Fibroblast of skin of back (primary cell): ENCODE measurements at regions not wholly inside any gene's neighbourhood (a gene's known extent, or its start where the extent isn't known, plus 50 kb on each side); places are given as distances from the start of the nearest gene placed in this dataset.

Experiments used
- DNase-seq: peaks from one replicate; pipeline ENCODE4 v3.0.0-alpha.2; 2013

GRCh38 chr13:50197705-50198104 lies 182.5 kb downstream of the KCNRG start:
- DNase-seq = peak; percentile 25

DNA sequence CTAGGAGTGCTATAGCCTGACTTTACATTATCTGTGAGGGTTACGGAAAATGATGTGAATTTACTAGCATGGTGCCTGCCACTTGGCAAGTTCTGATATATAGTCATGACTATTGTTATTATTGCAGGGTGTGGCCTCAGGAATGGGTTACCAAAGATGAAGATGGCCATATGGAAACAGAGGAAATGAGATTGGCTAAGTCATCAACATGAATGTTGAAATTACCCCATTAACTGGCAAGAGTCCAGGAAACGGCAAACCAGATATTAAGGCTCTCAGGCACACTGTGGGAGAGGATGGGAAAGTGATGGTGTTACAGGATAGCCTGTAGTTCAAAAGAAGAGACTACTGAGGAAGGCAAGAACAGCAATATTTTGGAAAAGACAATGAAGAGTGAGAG lies 183.3 kb downstream of the KCNRG start:
- peak; percentile 58 for DNase-seq

DNA sequence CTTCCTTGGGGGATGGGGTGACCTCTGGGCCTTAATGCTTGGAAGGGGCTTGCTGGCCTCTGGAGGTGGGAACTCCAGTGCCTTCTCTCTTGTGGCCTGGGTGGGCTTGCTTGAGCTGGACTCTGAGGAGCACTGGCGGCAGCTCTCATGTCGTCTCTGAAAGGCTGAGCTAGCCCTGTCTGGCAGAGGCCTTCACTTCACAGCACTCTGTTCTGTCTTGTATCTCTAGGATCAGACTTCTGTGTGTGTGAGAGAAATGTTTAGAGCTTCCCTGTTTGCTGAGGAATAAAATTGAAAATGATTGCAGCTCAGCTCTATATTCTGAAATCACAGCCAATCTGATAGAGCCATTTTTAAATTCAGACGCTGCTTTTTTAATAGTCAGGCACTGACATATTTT lies 185.3 kb downstream of the KCNRG start:
- DNase-seq = no peak

DNA sequence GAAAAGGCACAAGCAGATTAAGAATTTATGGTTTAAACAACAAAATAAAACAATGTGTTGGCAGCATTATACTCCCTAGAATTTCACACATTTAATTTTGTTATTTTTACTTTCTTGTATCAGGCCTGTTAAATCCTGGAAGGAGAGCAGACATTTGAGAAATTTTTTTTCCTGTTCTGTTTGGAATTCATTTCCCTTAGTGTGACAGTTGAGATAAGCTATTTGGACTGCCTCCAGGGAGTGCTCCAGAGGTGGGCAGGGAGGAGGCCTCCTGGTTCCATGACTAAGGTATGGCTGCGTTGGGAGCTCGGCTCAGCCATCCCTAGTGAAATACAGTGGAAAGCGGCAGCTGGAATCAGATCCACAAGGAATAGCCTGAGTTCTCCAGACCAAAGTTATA lies 185.7 kb downstream of the KCNRG start:
- DNase-seq = peak; percentile 30

- DNase-seq = no peak
Observed at GRCh38 chr13:50202485-50202884, 187.2 kb downstream of the KCNRG start.

DNA sequence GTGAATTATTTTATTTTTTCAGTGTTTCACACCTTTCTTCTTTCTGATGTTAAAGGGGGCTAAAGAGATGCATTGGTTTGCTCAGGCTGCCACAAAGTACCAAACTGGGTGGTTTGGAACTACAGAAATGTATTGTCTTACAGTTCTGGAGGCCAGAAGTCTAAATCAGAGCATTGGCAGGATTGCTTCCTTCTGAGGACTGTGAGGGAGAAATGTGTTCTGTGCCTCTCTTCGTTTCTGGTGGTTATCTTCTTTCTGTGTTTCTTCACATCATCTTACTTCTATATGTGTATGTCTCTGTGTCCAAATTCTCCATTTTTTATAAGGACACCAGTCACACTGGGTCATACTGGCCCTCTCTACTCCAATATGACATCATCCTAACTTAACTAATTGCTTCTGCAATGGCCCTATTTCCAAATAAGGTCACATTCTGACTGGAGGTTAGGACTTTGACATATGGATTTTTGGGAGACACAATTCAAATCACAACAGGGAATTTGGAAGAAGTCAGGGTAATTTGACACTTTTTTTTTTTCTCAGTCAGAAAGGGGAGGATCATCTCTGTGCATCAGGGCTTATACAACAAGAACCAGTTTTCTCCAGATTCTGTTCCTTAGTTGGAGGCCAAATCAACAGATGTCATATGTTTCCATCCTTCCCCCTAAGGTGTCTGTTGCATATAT lies 188.2 kb downstream of the KCNRG start:
- peak; percentile 34 for DNase-seq

GRCh38 chr13:50205581-50205980 lies 190.3 kb downstream of the KCNRG start:
- DNase-seq = no peak

DNA sequence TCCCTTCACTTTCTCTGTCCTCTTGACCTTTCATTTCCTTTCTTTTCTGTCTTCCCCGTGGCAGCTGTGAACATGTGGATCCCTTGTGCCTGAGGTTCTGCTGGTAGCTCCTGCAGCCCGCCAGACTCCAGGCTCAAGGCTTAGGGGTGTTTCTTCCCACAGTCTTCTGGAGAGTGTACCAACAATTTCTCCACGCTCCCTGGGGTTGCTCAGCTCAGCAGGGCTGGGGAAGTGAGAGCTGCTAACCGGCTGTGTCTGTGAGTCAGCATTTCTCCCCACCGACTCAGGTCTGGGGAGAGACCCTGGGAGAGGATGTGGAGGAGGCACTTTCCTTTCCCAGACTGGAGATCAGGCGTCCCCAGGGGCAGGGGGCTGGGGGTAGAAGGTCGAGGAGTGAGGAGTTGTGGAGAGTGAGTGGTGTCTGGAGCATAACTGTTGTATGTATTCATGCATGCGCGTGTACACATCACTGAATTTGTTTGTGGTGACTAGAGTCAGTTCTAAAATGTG lies 193.6 kb downstream of the KCNRG start:
- peak; percentile 95 for DNase-seq

- DNase-seq = peak; percentile 47
Observed at GRCh38 chr13:50209631-50210030, 194.4 kb downstream of the KCNRG start.

- DNase-seq = no peak
Observed at GRCh38 chr13:50213526-50213925, 198.3 kb downstream of the KCNRG start.

DNA sequence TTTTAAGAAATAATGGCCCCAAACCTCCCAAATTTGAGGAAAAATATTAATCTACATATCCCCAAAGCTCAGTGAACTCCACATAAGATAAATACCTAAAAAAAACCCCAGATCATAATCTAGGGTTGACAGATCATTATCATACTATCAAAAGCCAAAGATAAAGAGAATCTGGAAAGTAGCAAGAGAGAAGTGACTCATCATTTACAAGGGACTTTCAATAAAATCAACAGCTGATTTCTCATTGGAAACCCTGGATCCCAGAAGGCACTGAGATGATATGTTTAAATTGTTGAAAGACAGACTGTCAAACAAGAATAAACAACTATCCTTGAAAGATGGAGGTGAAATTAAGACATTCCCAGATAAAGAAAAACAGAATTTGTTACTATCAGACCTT lies 199.3 kb downstream of the KCNRG start:
- DNase-seq = no peak

DNA sequence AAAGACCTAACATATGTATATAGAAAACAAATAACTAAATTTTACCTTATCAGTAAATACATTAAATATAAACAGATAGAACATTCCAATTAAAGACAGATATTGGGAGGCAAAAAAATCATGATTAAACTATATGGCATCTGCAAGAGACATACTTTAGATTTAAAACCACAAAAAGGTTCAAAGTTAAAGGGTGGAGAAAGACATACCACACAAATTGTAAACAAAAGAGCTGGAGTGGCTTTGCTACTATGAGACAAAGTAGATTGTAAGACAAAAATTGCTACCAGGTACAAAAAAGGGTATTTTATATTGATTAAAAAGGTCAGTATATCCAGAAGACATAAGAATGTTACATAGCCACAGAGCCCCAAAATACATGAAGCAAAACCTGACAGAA lies 200.2 kb downstream of the KCNRG start:
- DNase-seq = no peak

DNA sequence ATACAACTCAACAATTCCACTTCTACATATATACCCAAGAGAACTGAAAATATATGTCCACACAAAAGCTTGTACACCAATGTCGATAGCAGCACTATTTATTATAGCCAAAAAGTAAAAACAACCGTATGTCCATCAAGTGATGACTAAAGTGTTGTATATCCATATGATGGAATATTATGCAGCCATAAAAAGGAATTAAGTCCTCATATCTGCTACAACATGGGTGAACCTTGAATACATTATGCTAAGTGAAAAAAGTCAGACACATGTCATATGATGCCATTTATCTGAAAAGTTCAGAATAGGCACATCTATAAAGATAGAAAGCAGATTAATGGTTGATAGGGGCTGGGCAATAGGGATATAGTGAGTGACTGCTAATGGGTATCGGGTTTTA lies 204.5 kb downstream of the KCNRG start:
- DNase-seq = no peak

DNA sequence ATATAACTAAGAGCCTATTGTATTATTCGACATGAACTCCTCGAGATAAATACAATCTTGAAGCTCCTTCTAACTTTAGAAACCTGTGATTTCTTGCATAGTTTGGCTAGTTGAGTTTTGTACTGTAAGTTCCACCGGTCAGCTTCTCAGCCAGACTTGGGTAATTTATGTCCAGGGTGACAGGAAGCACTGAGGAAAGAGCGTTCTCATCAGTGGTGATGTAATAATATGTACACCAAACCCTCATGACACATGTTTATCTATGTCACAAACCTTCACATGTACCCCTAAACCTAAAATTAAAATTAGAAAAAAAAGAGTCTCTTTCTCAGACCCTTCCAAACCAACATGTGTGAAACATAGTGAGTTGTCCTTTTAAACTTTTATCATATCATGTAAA lies 205.7 kb downstream of the KCNRG start:
- no peak for DNase-seq

- DNase-seq = no peak
Observed at GRCh38 chr13:50222569-50223332, 207.5 kb downstream of the KCNRG start.

DNA sequence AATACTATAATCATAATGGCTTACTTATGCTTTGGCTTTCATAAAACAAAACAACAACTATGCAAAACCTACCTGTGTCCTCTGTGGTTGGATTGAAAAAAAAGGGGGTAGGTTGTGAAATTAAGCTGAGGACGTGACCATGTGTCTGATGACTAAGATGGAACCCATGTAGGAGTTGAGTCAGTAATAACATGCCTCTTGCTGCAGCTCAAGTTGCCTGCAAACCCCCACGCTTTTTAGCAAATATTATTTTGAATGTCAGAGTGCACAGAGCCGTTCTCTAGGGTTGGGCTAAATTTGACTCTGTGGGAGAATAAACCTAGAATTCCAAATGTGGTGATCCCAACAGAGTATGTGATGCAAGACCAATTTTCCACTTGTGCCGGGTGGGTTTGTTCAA lies 209.3 kb downstream of the KCNRG start:
- peak; percentile 61 for DNase-seq

DNA sequence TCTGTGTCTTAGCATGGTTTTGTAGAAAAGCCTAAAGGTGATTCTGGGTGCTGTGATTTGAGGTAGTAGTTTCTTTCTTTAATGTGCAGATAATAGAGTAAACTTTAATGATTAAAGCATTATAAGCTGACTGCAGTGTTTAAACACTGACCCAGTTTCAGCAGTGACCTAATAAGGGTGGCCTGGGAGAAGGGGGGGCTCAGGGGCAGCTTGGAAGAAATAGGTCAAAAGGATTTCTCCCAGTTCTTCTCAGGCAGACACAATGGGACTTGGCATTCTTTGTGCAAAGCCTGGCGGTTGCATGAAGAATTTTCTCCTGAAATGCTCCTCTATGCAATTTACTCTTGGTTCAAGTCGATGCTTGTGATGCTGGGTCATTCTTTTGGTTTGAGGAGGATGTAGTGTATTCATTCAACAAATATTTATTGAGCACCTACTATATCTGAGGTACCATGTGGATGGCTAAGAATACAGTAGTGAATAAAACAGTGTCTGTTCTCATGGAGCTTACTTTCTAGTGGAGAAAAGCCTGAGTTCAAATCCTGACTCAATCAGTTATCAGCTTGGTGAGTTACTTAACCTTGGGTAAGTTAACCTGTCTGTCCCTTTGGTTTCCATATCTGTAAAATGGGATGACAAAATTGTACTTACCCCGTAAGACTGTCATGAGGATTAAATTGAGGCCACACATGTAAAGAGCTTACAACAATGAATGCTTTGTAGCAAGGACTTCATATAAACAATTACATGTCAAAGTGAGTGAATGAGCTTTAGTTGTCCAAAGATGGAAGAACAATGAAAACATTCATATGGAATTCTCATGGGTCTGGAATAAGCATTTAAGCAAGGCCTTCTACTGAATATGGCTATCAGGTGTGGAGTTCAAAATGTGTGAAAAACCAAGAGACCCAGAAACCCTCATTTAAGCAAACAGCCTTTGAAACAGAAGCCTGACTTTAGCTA lies 210.2 kb downstream of the KCNRG start:
- DNase-seq = no peak

DNA sequence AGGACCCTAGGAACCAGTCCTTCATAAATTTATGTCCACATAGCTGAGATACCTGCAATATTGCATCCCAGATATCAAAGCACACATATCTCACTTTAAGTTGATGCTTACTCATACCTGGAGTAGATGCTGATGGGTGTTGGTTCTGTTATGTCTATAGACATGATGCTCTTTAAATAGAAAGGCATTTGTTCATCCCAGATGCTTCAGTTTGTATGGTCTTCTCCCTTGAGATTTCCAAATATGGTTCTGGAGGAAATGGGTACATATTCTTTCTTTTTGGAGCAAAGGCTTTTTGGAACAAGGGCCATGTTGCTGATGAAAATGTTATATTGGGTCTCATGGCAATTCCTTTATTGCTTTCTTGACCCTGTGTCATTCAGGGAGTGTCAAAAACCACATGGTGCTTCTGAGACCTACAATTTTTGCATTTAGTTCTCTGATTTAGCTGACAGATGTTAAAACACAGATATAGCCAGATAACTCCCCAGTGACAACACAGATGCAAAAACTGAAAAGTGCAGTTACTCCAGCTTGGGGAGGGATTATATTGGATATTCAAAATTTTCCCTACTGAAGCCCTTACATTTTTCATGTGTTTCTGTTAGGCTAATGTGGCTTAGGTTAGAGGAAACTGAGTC lies 211.4 kb downstream of the KCNRG start:
- peak; percentile 23 for DNase-seq

DNA sequence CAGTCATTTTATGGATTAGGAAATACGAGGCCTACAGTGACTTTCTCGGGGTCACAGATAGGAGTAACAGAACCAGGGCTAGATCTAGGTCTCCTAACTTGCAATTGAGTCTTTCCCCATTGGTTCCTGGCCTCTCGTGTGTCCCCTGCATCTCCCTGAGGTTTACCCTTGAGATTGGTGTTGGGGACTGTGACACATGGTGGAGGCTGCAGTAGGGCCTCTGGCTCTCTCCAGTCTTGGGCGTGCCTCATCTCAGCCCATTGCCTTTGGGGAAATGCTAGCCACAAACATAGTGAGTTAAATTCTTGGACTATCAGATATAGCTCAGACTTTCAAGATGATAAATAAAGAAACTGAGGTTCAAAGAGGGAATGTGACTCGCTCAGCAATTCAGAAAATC lies 212.1 kb downstream of the KCNRG start:
- DNase-seq = no peak

DNA sequence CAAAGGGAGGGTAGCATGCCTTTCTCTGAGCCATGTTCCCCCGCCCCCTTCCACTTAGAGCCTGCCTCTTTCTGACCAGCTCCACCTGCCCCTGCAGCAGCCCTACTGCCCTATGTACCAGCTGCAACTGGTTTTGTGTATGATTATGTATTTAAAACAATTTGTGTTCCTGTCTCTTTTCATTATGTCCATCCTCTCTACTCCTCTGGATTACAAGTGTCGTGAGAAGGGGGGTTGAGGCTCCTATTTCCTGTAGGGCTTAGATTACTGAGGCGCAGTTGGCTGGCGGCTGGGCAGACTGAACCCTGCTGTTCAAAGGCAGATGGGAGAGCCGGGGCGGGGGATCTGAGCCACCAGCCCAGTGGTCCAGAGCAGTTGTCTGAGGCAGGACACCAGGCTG lies 213.3 kb downstream of the KCNRG start:
- DNase-seq = no peak

- DNase-seq = peak; percentile 79
Observed at GRCh38 chr13:50229960-50230661, 214.9 kb downstream of the KCNRG start.

GRCh38 chr13:50230662-50230978 lies 215.4 kb downstream of the KCNRG start:
- DNase-seq = no peak
